ENCODE measurements at regions not wholly inside any gene's neighbourhood (a gene's known extent, or its start where the extent isn't known, plus 50 kb on each side); places are given as distances from the start of the nearest gene placed in this dataset.

DNA sequence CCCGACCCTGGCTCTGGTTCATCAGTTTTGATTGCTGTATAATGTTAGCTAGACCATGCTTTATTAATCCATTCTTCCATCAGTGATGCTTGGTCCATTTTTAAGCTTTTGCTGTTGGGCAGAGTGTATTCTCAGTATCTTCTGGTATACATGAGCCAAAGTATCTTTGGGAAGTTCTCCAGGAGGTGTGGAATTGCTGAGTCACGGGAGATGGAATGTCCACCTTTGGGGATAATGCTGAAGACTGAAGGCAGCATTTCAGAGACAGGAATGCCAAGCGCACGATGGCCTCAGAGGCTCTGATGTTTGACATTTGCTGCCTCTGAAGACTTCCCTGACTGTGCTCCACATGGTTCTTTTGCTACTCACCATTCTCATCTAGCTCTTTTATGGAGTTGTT lies 266.3 kb upstream of the KAZN start:
- Mint-ChIP-seq H3K27me3 (ENCODE audit: unreplicated experiment) (peaks cover 3% of the 10 kb centered on the region), H3K36me3 (ENCODE audit: unreplicated experiment) (peaks cover 12% of the 10 kb centered on the region), H3K27ac (ENCODE audit: unreplicated experiment) (no peak overlapping the region), H3K4me3 (ENCODE audit: unreplicated experiment) (no peak overlapping the region), H3K9me3 (ENCODE audit: unreplicated experiment) (peaks cover 2% of the 10 kb centered on the region), H3K4me1 (ENCODE audit: low read depth, unreplicated experiment) (no peaks in the 10 kb centered on the region)
- no peak for DNase-seq
- TF ChIP-seq, protein P1, sequence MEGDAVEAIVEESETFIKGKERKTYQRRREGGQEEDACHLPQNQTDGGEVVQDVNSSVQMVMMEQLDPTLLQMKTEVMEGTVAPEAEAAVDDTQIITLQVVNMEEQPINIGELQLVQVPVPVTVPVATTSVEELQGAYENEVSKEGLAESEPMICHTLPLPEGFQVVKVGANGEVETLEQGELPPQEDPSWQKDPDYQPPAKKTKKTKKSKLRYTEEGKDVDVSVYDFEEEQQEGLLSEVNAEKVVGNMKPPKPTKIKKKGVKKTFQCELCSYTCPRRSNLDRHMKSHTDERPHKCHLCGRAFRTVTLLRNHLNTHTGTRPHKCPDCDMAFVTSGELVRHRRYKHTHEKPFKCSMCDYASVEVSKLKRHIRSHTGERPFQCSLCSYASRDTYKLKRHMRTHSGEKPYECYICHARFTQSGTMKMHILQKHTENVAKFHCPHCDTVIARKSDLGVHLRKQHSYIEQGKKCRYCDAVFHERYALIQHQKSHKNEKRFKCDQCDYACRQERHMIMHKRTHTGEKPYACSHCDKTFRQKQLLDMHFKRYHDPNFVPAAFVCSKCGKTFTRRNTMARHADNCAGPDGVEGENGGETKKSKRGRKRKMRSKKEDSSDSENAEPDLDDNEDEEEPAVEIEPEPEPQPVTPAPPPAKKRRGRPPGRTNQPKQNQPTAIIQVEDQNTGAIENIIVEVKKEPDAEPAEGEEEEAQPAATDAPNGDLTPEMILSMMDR (IDR thresholded peaks at IDR 0.05; ENCODE audit: partially characterized antibody, unreplicated experiment) = no peak

DNA sequence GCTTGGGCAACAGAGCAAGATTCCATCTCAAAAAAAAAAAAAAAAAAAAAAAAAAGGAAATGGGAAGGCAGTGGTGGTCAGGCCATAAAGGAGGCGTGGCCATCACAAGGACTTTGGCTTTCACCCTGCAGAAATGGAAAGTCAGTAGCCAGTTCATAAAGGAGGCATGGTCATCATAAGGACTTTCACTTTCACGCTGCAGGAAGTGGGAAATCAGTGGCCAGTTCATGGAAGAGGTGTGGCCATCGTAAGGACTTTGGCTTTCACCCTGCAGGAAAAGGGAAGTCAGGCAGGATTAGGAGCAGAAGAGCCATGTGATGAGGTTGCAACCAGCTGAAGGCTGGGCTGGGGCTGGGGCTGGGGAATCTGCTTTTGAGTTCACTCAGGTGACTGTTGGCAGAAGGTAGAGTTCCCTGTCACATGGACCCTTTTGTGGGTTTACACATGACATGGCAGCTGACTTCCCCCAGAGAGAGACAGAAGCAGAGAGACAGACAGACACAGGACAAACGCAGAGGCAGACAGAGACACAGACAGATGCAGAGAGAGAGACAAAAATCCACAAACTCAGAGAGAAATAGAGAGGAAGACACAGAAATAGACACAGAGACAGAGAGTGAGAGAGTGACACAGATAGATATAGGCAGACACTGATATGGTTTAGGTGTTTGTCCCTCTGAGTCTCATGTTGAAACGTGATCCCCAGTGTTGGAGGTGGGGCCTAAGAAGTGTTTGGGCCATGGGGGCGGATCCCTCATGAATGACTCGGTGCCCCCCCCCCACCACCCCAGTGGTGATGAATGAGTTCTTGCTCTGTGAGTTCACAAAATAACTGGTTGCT lies 263.9 kb upstream of the KAZN start:
- Mint-ChIP-seq H3K4me1 (ENCODE audit: low read depth, unreplicated experiment) (no peaks in the 10 kb centered on the region), H3K9me3 (ENCODE audit: unreplicated experiment) (peaks cover 3% of the 10 kb centered on the region), H3K27ac (ENCODE audit: unreplicated experiment) (no peak overlapping the region), H3K4me3 (ENCODE audit: unreplicated experiment) (no peak overlapping the region), H3K36me3 (ENCODE audit: unreplicated experiment) (peaks cover 12% of the 10 kb centered on the region), H3K27me3 (ENCODE audit: unreplicated experiment) (peaks cover 4% of the 10 kb centered on the region)
- DNase-seq = no peak
- TF ChIP-seq, protein P1 (IDR thresholded peaks at IDR 0.05; ENCODE audit: partially characterized antibody, unreplicated experiment) = no peak

- H3K36me3 Mint-ChIP-seq (ENCODE audit: unreplicated experiment) = peaks cover 8% of the 10 kb centered on the region
- no peak for DNase-seq
- no peaks in the 10 kb centered on the region for H3K4me1 Mint-ChIP-seq (ENCODE audit: low read depth, unreplicated experiment)
- TF ChIP-seq, protein P1 (IDR thresholded peaks at IDR 0.05; ENCODE audit: partially characterized antibody, unreplicated experiment) = no peak
- H3K4me3 Mint-ChIP-seq (ENCODE audit: unreplicated experiment) = no peak overlapping the region
- no peak overlapping the region for H3K27ac Mint-ChIP-seq (ENCODE audit: unreplicated experiment)
- H3K9me3 Mint-ChIP-seq (ENCODE audit: unreplicated experiment) = peaks cover 3% of the 10 kb centered on the region
- H3K27me3 Mint-ChIP-seq (ENCODE audit: unreplicated experiment) = peaks cover 4% of the 10 kb centered on the region
Observed at GRCh38 chr1:14338509-14338908, 260.0 kb upstream of the KAZN start.

DNA sequence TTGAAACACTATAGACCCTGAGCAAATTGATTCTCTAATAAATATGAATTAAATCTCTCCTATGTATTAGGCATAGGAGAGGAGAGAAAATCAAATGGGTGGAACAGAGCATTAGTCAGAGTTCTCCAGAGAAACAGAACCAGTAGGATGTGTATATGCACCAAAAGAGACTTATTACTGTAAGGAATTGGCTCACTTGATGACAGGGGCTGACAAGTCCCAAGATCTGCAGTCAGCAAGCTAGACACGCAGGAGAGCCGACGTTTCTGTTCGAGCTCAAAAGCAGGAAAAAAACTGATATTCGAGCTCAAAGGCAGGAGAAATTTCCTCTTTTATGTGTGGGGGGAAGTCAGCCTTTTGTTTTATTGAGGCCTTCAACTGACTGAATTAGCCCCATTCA lies 259.2 kb upstream of the KAZN start:
- TF ChIP-seq, protein P1 (IDR thresholded peaks at IDR 0.05; ENCODE audit: partially characterized antibody, unreplicated experiment) = no peak
- no peaks in the 10 kb centered on the region for H3K4me1 Mint-ChIP-seq (ENCODE audit: low read depth, unreplicated experiment)
- H3K27ac Mint-ChIP-seq (ENCODE audit: unreplicated experiment) = no peak overlapping the region
- DNase-seq = no peak
- H3K9me3 Mint-ChIP-seq (ENCODE audit: unreplicated experiment) = peaks cover 3% of the 10 kb centered on the region
- H3K4me3 Mint-ChIP-seq (ENCODE audit: unreplicated experiment) = no peak overlapping the region
- peaks cover 8% of the 10 kb centered on the region for H3K36me3 Mint-ChIP-seq (ENCODE audit: unreplicated experiment)
- peaks cover 4% of the 10 kb centered on the region for H3K27me3 Mint-ChIP-seq (ENCODE audit: unreplicated experiment)

GRCh38 chr1:14340002-14340785 lies 258.3 kb upstream of the KAZN start:
- H3K9me3 Mint-ChIP-seq (ENCODE audit: unreplicated experiment) = peaks cover 2% of the 10 kb centered on the region
- peaks cover 8% of the 10 kb centered on the region for H3K36me3 Mint-ChIP-seq (ENCODE audit: unreplicated experiment)
- H3K4me1 Mint-ChIP-seq (ENCODE audit: low read depth, unreplicated experiment) = no peaks in the 10 kb centered on the region
- no peak overlapping the region for H3K27ac Mint-ChIP-seq (ENCODE audit: unreplicated experiment)
- no peak overlapping the region for H3K4me3 Mint-ChIP-seq (ENCODE audit: unreplicated experiment)
- no peak for DNase-seq
- H3K27me3 Mint-ChIP-seq (ENCODE audit: unreplicated experiment) = peaks cover 4% of the 10 kb centered on the region
- TF ChIP-seq, protein P1 (IDR thresholded peaks at IDR 0.05; ENCODE audit: partially characterized antibody, unreplicated experiment) = no peak

All from glutamatergic neuron (in vitro differentiated cells).